Duodenal mucosa (tissue), 2 donors: ENCODE measurements at regions not wholly inside any gene's neighbourhood (a gene's known extent, or its start where the extent isn't known, plus 50 kb on each side); places are given as distances from the start of the nearest gene placed in this dataset.

Experiments used
- H3K27ac ChIP-seq: one replicate; pipeline ENCODE4 v1.7.0; 2013; ENCODE audit warnings: low read depth, low read length
- H3K27me3 ChIP-seq, 2 donors: one replicate each; pipeline ENCODE4 v1.7.0; 2013; ENCODE audit warnings: low read length in 2 of 2, control low read depth in 1 of 2; ENCODE audit not compliant: insufficient read depth in 2 of 2, control insufficient read depth in 1 of 2
- H3K36me3 ChIP-seq, 2 donors: one replicate each; pipeline ENCODE4 v1.7.0; 2013; ENCODE audit warnings: low read length in 2 of 2, control low read depth in 1 of 2; ENCODE audit not compliant: insufficient read depth in 2 of 2, control insufficient read depth in 1 of 2
- H3K4me1 ChIP-seq, 2 donors: one replicate each; pipeline ENCODE4 v1.7.0; 2013; ENCODE audit warnings: low read length in 2 of 2, control low read depth in 1 of 2; ENCODE audit not compliant: insufficient read depth in 2 of 2, control insufficient read depth in 1 of 2
- H3K4me3 ChIP-seq, 2 donors: one replicate each; pipeline ENCODE4 v1.7.0; 2013; ENCODE audit warnings: low read length in 2 of 2, low read depth in 1 of 2
- H3K9ac ChIP-seq, 2 donors: one replicate each; pipeline ENCODE4 v1.7.0; 2013; ENCODE audit warnings: low read length in 2 of 2, low read depth in 1 of 2
- H3K9me3 ChIP-seq, 2 donors: one replicate each; pipeline ENCODE4 v1.7.0; 2013; ENCODE audit warnings: low read length in 2 of 2, control low read depth in 1 of 2; ENCODE audit not compliant: control insufficient read depth in 1 of 2

DNA sequence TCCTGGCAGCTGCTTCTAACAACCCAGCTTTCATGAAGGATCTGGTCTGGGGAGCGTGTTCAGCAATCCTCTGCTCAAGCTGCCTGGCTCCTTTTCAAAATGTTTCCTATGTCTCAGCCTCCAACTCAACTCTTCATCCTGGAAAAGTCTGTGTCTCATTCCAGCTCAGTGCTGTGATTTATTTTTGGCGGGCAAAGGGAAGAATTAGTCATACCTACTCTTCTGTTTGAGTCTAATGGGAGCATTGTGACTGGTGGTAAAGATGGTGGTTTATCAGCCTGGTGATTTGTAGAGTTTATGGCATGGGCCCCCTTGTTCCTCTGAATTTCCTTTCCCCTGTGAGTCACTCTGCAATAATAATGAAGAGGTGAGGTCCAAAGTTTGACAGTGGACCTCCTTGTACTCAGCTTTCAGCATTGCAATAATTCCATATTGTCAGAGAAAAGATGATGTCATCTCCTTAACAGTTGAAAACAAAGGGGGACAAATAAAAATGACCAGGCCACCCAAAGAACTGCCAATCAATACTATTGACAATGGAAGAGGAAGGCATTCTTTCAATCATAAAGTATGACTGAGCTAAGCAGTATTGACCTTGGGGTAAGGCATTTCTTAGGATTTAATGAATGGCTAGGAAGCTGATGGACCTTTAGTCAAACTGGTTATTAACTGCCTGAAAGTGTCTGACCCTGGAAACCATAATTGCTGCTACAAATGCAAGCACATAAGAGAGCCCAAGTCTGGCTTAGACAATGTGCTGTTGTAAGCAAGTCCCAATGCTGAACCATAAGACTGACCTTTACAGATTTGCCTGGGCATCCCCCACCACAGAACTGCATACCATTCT is 204.7 kb upstream of the MCTP2 start:
- H3K27ac ChIP-seq: no peak overlapping the region
- no peaks in the 10 kb centered on the region for H3K36me3 ChIP-seq
- H3K4me1 ChIP-seq: no peaks in the 10 kb centered on the region
- H3K9ac ChIP-seq: no peak overlapping the region
- H3K9me3 ChIP-seq: no peaks in the 10 kb centered on the region
- H3K4me3 ChIP-seq: no peak overlapping the region
- H3K27me3 ChIP-seq: no peaks in the 10 kb centered on the region

DNA sequence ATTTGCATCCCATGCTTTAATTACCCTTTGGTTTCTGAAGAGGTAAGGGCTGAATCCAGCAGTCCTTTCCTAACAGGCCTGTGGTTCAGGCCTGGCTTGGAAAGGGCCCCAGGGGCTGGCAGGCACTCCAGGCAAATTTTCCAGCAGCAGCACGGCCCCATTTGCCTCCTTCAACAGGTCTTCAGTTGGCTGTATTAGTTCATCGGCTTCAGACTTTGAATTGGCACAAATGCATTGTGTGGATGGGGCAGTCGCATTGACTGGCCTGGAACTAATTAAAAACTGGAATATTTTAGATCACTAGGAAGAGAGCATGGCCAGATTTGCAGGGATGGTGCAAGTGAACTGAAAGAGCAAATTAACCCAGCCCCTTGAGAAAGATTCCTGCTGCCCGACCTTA is 207.8 kb upstream of the MCTP2 start:
- Histone ChIP-seq H3K4me1 (no peaks in the 10 kb centered on the region), H3K27ac (no peak overlapping the region), H3K27me3 (no peaks in the 10 kb centered on the region), H3K36me3 (no peaks in the 10 kb centered on the region), H3K9me3 (no peaks in the 10 kb centered on the region), H3K4me3 (no peak overlapping the region), H3K9ac (no peak overlapping the region)

DNA sequence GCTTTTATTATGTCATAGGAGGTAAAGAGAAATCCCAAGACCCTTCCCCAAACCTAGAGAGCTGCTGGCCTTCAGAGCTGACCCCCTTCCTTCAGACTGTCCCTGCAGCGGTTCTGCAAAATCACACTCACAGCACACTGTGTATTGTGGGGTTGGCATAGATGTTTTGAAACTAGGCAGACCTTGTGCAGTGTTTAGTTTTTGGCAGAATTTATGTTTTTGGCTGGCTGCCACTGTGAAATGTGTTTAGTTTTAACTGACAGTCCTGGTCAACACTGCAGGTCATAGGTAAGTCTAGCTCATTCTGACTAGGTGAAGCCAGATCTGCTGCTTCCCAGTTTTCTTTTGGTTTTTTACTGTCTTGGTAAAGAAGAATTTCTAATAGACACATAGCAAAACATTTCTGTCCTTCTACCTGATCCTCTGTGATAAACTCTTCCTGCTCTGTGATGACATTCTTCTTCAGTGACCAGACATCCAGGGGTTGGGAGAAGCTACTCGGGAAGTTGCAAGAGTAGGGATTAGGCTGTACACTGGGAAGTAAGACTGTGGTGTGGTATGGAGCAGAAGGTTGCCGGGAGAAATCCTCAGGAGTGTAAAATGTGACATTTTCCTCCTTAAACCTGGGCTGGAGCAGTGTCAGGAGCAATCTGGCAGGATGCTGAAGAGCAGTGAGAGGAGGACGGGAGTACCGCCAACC is 209.6 kb upstream of the MCTP2 start:
- H3K36me3 ChIP-seq: no peaks in the 10 kb centered on the region
- no peak overlapping the region for H3K4me3 ChIP-seq
- H3K4me1 ChIP-seq: no peaks in the 10 kb centered on the region
- no peak overlapping the region for H3K9ac ChIP-seq
- H3K27ac ChIP-seq: no peak overlapping the region
- H3K27me3 ChIP-seq: no peaks in the 10 kb centered on the region
- no peaks in the 10 kb centered on the region for H3K9me3 ChIP-seq

DNA sequence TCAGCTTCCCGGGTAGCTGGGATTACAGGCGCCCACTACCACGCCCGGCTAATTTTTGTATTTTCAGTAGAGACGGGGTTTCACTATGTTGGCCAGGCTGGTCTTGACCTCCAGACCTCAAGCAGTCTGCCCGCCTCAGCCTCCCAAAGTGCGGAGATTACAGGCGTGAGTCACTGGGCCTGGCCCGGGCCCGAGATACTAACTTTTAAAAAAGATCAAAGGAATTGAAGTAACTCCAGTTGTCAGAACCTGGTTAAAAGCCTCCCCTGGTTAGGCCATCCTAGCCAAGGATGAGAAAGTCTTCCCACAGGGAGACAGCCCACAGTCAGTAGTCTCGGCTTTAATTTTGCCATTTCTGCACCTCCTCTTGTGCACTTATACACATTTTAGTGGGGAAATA is 212.3 kb upstream of the MCTP2 start:
- no peak overlapping the region for H3K9ac ChIP-seq
- H3K27ac ChIP-seq: no peak overlapping the region
- no peaks in the 10 kb centered on the region for H3K4me1 ChIP-seq
- no peak overlapping the region for H3K4me3 ChIP-seq
- no peaks in the 10 kb centered on the region for H3K36me3 ChIP-seq
- peaks cover 0 to 3% of the 10 kb centered on the region in 2 donors for H3K9me3 ChIP-seq
- no peaks in the 10 kb centered on the region for H3K27me3 ChIP-seq

DNA sequence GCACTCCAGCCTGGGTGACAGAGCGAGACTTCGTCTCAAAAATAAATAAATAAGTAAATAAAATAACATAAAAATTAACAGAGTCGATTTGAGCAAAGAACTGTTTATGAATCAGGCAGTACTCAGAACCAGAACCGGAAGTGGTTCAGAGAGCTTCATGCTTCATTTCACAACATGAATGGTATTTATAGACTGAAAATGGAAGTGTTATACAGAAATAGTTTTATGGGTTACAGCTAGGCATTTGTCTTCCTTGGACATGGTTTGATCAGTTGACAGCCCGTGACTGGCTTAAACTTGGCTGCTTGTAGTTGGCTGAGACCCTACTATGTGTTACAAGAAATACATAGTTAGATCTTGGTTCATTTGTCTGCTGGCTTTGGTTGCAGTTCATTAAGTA is 216.0 kb upstream of the MCTP2 start:
- Histone ChIP-seq H3K36me3 (no peaks in the 10 kb centered on the region), H3K4me3 (no peak overlapping the region), H3K9me3 (peaks cover 0 to 3% of the 10 kb centered on the region in 2 donors), H3K27ac (no peak overlapping the region), H3K4me1 (no peaks in the 10 kb centered on the region), H3K9ac (no peak overlapping the region), H3K27me3 (no peaks in the 10 kb centered on the region)

DNA sequence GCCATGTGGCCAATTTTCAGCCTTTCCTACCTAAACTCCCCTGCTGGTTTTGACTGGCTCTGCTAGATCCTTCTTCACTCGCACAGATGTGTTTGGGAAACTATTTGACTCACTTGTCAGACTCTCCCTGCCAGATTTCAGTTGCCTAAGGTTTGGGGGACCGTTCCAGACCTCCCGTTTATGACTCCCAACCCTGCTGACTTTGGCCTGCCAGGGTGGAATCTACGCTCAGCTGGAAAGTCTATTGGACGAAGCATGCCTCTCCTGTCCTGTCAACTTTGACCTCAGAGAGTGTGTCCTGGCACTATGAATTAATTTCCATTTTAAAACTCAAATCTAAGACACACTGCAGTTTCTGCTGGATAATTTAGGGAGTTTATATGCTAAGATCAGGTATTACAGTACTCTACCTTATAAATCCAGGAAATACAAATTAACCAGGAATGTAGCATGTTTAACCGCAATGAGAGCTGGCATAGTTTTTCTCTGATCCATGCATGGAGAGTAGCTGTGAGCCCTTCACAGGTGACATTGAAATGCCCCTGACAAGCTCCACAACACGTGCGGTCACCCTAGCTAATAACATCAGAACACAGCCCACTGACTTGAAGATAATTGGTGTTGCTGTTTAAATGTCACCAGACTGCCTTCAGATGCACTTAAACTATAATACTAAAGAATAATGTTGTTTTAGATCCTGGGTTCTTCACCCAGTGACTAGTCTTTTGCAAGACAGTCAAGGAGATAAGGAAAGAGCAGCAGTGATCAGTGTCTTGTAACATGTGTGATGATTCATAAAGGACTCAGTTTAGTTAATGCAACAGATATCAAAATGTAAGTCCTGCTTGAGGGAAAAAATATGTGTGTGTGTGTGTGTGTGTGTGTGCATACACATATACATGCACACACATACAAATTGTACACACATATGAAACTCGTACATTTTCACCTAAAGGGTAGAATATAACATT is 223.0 kb upstream of the MCTP2 start:
- no peaks in the 10 kb centered on the region for H3K4me1 ChIP-seq
- H3K4me3 ChIP-seq: no peak overlapping the region
- H3K27ac ChIP-seq: no peak overlapping the region
- peaks cover 0 to 2% of the 10 kb centered on the region in 2 donors for H3K27me3 ChIP-seq
- no peak overlapping the region for H3K9ac ChIP-seq
- H3K9me3 ChIP-seq: no peaks in the 10 kb centered on the region
- H3K36me3 ChIP-seq: no peaks in the 10 kb centered on the region

DNA sequence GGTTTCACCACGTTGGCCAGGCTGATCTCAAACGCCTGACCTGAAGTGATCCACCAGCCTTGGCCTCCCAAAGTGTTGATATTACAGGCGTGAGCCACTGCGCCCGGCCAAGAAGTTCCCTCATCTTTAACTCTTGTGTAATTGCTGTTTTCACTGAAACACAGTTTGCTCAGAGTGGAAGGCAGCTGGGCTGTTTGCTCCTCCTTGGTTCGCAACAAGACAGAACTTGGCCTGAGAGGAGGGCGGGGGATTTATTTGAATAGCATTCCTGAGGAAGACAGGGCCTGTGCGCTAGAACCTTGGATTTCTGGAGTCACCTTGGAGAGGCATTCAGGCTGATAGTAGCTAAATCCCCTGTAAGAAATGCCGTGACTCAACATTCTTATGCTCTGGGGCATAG is 226.7 kb upstream of the MCTP2 start:
- peaks cover 2 to 3% of the 10 kb centered on the region in 2 donors for H3K27me3 ChIP-seq
- no peaks in the 10 kb centered on the region for H3K36me3 ChIP-seq
- H3K4me1 ChIP-seq: no peaks in the 10 kb centered on the region
- no peak overlapping the region for H3K27ac ChIP-seq
- H3K9me3 ChIP-seq: no peaks in the 10 kb centered on the region
- no peak overlapping the region for H3K9ac ChIP-seq
- H3K4me3 ChIP-seq: no peak overlapping the region

DNA sequence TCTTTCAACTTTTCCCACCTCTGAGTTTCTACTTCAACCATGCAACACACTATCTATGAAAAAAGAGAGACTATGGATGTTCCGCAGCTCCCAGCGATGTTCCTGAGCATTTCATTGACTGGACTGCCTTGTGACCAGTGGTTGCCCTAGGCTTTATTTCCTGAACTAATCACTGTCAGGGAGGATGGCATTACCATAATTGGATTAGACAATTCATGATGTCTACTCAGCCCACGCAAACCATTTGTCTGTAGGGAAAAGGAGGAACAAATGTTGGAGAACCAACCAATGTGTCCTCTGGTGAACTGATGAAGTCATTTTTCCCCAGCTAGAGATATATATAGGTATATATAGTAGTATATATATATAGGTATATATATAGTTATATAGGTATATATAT is 229.3 kb upstream of the MCTP2 start:
- Histone ChIP-seq H3K36me3 (no peaks in the 10 kb centered on the region), H3K9me3 (no peaks in the 10 kb centered on the region), H3K4me1 (no peaks in the 10 kb centered on the region), H3K4me3 (no peak overlapping the region), H3K27ac (no peak overlapping the region), H3K27me3 (peaks cover 5 to 12% of the 10 kb centered on the region in 2 donors), H3K9ac (no peak overlapping the region)

DNA sequence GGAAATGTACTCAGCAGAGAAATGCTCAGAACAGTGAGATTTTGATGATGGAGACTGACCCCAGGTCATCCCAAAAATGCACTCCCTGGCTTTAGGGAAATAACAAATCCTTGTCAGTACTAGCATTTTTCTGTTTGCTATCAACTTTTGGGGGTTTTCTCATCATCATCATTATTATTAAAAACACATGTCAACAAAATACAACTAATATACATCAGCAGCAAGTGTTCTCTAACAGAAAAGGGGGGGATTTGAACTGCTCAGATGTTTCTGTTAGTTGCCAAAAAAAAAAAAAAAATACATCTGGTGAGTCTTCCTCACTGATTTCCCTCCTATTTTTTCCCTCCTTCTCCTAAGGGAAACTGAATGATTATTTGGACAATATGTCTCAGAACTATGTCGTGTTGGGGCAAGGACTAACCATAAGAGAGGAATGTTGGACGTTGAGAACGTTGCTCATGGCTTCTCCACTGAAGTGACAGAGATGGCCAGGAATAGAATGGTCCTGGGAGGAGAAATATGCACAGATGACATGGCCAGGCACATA is 230.0 kb upstream of the MCTP2 start:
- no peak overlapping the region for H3K9ac ChIP-seq
- H3K4me3 ChIP-seq: no peak overlapping the region
- no peak overlapping the region for H3K27ac ChIP-seq
- H3K27me3 ChIP-seq: peaks cover 5 to 16% of the 10 kb centered on the region in 2 donors
- H3K9me3 ChIP-seq: no peaks in the 10 kb centered on the region
- no peaks in the 10 kb centered on the region for H3K4me1 ChIP-seq
- no peaks in the 10 kb centered on the region for H3K36me3 ChIP-seq
